HL-60 (cell line): ENCODE measurements at regions not wholly inside any gene's neighbourhood (a gene's known extent, or its start where the extent isn't known, plus 50 kb on each side); places are given as distances from the start of the nearest gene placed in this dataset.

Source experiments
- CTCF ChIP-seq: IDR thresholded peaks from one replicate; pipeline ENCODE4 v1.5.1; 2011; ENCODE audit warnings: low read length, control low read depth, inconsistent platforms; ENCODE audit not compliant: insufficient read depth
- GABPA ChIP-seq: IDR thresholded peaks from 2 replicates; pipeline ENCODE4 v1.6.1; 2012; ENCODE audit warnings: low read depth
- REST ChIP-seq: IDR thresholded peaks from 2 replicates; pipeline ENCODE4 v1.6.1; 2012; ENCODE audit warnings: low read depth; ENCODE audit not compliant: insufficient replicate concordance
- SPI1 ChIP-seq: IDR thresholded peaks from 2 replicates; pipeline ENCODE4 v1.6.1; 2012; ENCODE audit warnings: low read depth, mild to moderate bottlenecking, borderline replicate concordance

- TF ChIP-seq CTCF (no peak), SPI1 (no peak), GABPA (no peak), REST (no peak)
Measured at GRCh38 chr7:42545049-42545724, 308.2 kb upstream of the GLI3 start.
